HEK293 (cell line): ENCODE measurements at regions not wholly inside any gene's neighbourhood (a gene's known extent, or its start where the extent isn't known, plus 50 kb on each side); places are given as distances from the start of the nearest gene placed in this dataset.

Experiments used
- CTCF ChIA-PET: fragments of 350-600 bp; formaldehyde crosslinking; extraction: SDS; loops from one replicate; lab custom pipeline; 2021; ENCODE audit warnings: antibody characterized with exemption; lab: Yijun Ruan, JAX
- POLR2A ChIA-PET: fragments of 300-600 bp; formaldehyde crosslinking; extraction: SDS; loops from one replicate; lab custom pipeline; 2020; ENCODE audit warnings: antibody characterized with exemption, inconsistent platforms; lab: Yijun Ruan, JAX
- H3K27ac ChIP-seq: fragments of 200-500 bp; sonication (Bioruptor generic); 2 replicates; pipeline ENCODE4 v1.5.1; 2014; ENCODE audit warnings: low read depth, low read length, control low read depth, inconsistent platforms; ENCODE audit errors: extremely low read depth
- H3K36me3 ChIP-seq, 2 experiments: fragments of 200-500 bp in 1 of 2; sonication (Bioruptor generic) in 1 of 2; 1 replicate in 1 of 2; 2 replicates in 1 of 2; pipeline ENCODE4 v1.5.1; 2014 to 2017; ENCODE audit warnings: inconsistent platforms in 2 of 2, low read length in 2 of 2; ENCODE audit not compliant: control insufficient read depth in 2 of 2, insufficient read depth in 1 of 2
- H3K4me1 ChIP-seq: fragments of 200-500 bp; sonication (Bioruptor generic); 2 replicates; pipeline ENCODE4 v1.5.1; 2014; ENCODE audit warnings: mild to moderate bottlenecking, low read length, inconsistent platforms; ENCODE audit not compliant: control insufficient read depth, insufficient read depth
- H3K4me3 ChIP-seq: 2 replicates; pipeline ENCODE4 v1.5.1; 2011; ENCODE audit warnings: low read depth, mild to moderate bottlenecking, control low read depth, low read length, moderate library complexity
- H3K9me3 ChIP-seq: fragments of 200-500 bp; sonication (Bioruptor generic); 2 replicates; pipeline ENCODE4 v1.5.1; 2014; ENCODE audit warnings: low read depth, low read length, inconsistent platforms; ENCODE audit not compliant: control insufficient read depth, insufficient read depth
- KLF1 ChIP-seq: fragments of 450-650 bp; formaldehyde crosslinking; IDR thresholded peaks from 2 replicates; pipeline ENCODE4 v1.5.1; 2016; ENCODE audit warnings: missing biosample characterization, missing genetic modification characterization
- SCRT2 ChIP-seq: fragments of 450-650 bp; formaldehyde crosslinking; IDR thresholded peaks from 2 replicates; pipeline ENCODE4 v1.5.1; 2016; ENCODE audit warnings: missing biosample characterization, missing genetic modification characterization
- YY1 ChIP-seq: fragments of 450-650 bp; formaldehyde crosslinking; IDR thresholded peaks from 2 replicates; pipeline ENCODE4 v1.5.1; 2018; ENCODE audit warnings: missing biosample characterization, missing genetic modification characterization
- ZNF132 ChIP-seq: fragments of 450-650 bp; formaldehyde crosslinking; IDR thresholded peaks from 2 replicates; pipeline ENCODE4 v1.5.1; 2017; ENCODE audit warnings: missing biosample characterization, missing genetic modification characterization, borderline replicate concordance
- ZNF157 ChIP-seq: fragments of 450-650 bp; formaldehyde crosslinking; IDR thresholded peaks from 2 replicates; pipeline ENCODE4 v1.5.1; 2016; ENCODE audit warnings: missing biosample characterization, missing genetic modification characterization
- ZNF175 ChIP-seq: fragments of 450-650 bp; formaldehyde crosslinking; IDR thresholded peaks from 2 replicates; pipeline ENCODE4 v1.5.1; 2016; ENCODE audit warnings: missing biosample characterization, missing genetic modification characterization
- ZNF24 ChIP-seq: fragments of 450-650 bp; formaldehyde crosslinking; IDR thresholded peaks from 2 replicates; pipeline ENCODE4 v1.5.1; 2016; ENCODE audit warnings: missing biosample characterization, missing genetic modification characterization
- ZNF266 ChIP-seq: fragments of 450-650 bp; formaldehyde crosslinking; IDR thresholded peaks from 2 replicates; pipeline ENCODE4 v1.5.1; 2016; ENCODE audit warnings: missing biosample characterization, missing genetic modification characterization, low read depth
- ZNF423 ChIP-seq: fragments of 450-650 bp; formaldehyde crosslinking; IDR thresholded peaks from 2 replicates; pipeline ENCODE4 v1.5.1; 2016; ENCODE audit warnings: missing biosample characterization, missing genetic modification characterization
- ZNF571 ChIP-seq: fragments of 450-650 bp; formaldehyde crosslinking; IDR thresholded peaks from 2 replicates; pipeline ENCODE4 v1.5.0; 2017; ENCODE audit warnings: missing biosample characterization, missing genetic modification characterization
- ZNF624 ChIP-seq: fragments of 450-650 bp; formaldehyde crosslinking; IDR thresholded peaks from 2 replicates; pipeline ENCODE4 v1.5.1; 2017; ENCODE audit warnings: missing biosample characterization, missing genetic modification characterization
- ZNF626 ChIP-seq: fragments of 450-650 bp; sonication (Bioruptor Pico); formaldehyde crosslinking; IDR thresholded peaks from 2 replicates; pipeline ENCODE4 v1.5.1; 2018; ENCODE audit warnings: missing biosample characterization, missing genetic modification characterization, inconsistent platforms
- ZSCAN16 ChIP-seq: fragments of 450-650 bp; formaldehyde crosslinking; IDR thresholded peaks from 2 replicates; pipeline ENCODE4 v1.5.1; 2016; ENCODE audit warnings: missing biosample characterization, missing genetic modification characterization
- TF ChIP-seq, protein P1 (sequence below): fragments of 450-650 bp; formaldehyde crosslinking; IDR thresholded peaks from 2 replicates; pipeline ENCODE4 v1.5.1; 2016; ENCODE audit warnings: missing biosample characterization, missing genetic modification characterization
- TF ChIP-seq, protein P2 (sequence below): fragments of 450-650 bp; formaldehyde crosslinking; IDR thresholded peaks from 2 replicates; pipeline ENCODE4 v1.5.1; 2016; ENCODE audit warnings: missing biosample characterization, missing genetic modification characterization
- TF ChIP-seq, protein P3 (sequence below): fragments of 450-650 bp; formaldehyde crosslinking; IDR thresholded peaks from 2 replicates; pipeline ENCODE4 v1.5.1; 2016; ENCODE audit warnings: missing biosample characterization, missing genetic modification characterization
- TF ChIP-seq, protein P4 (sequence below): fragments of 450-650 bp; formaldehyde crosslinking; IDR thresholded peaks from 2 replicates; pipeline ENCODE4 v1.5.1; 2016; ENCODE audit warnings: missing biosample characterization, missing genetic modification characterization

DNA sequence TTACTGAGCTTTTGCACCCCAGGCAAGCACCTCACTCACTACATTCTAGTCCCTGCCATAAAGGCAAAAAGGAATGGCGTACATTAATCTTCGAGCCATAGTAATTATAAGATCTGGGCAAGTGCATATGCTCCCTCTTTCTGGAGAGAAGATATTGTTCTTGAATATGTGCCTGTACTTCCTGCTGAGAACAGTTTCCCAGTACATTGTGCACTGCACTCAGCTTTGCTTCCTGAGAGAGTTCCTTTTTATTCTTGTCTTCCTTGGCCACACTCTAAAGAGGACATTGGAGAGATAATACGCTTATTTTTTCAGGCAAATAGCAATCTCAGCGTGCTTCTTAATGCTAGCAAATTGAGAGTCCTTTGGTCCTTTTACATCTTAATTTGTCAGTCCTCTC, 909.0 kb upstream of the PCDH10 start:
- Histone ChIP-seq H3K4me3 (no peak overlapping the region), H3K36me3 (no peaks in the 10 kb centered on the region), H3K27ac (no peak overlapping the region), H3K4me1 (no peaks in the 10 kb centered on the region), H3K9me3 (no peaks in the 10 kb centered on the region)
- ChIA-PET CTCF (no interaction called here), POLR2A (no interaction called here)
- TF ChIP-seq ZNF423 (tag by site-specific recombination) (no peak), ZNF24 (tag by site-specific recombination) (no peak), ZNF626 (tag by site-specific recombination) (no peak)
- TF ChIP-seq, protein P1, sequence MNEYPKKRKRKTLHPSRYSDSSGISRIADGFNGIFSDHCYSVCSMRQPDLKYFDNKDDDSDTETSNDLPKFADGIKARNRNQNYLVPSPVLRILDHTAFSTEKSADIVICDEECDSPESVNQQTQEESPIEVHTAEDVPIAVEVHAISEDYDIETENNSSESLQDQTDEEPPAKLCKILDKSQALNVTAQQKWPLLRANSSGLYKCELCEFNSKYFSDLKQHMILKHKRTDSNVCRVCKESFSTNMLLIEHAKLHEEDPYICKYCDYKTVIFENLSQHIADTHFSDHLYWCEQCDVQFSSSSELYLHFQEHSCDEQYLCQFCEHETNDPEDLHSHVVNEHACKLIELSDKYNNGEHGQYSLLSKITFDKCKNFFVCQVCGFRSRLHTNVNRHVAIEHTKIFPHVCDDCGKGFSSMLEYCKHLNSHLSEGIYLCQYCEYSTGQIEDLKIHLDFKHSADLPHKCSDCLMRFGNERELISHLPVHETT (tag by site-specific recombination), result no peak

DNA sequence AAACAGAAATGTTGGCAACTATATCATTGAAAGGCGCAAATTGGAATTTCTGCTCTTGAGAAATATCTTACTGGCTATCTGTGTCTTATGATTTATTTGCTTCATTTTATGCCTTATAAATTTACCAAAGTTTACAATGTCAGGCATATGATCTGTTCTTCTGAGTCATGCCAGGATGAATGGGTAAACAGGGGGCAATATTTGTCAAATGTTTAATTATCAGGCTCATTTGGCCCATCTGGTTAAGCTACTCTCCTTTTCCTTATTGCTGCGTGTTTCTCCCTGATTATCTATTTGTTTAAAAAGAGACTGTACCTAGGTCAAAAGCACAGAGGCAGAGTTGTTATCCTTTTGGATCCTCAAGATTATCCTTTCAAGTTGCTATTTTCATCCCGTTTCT, 903.8 kb upstream of the PCDH10 start:
- CTCF ChIA-PET, result interaction anchor here (0.8 kb wide), 1 partner anchor 164 kb away, joined by 4 read pairs; no protein-coding TSS in a partner anchor
- Histone ChIP-seq H3K27ac (no peak overlapping the region), H3K4me1 (no peaks in the 10 kb centered on the region), H3K9me3 (no peaks in the 10 kb centered on the region), H3K36me3 (no peaks in the 10 kb centered on the region), H3K4me3 (no peak overlapping the region)
- POLR2A ChIA-PET, result no interaction called here
- no peak for TF ChIP-seq ZNF266 (tag by site-specific recombination)
- no peak for TF ChIP-seq ZSCAN16 (tag by site-specific recombination)
- no peak for TF ChIP-seq ZNF132 (tag by site-specific recombination)
- TF ChIP-seq, protein P1 (tag by site-specific recombination), result no peak
- TF ChIP-seq, protein P2, sequence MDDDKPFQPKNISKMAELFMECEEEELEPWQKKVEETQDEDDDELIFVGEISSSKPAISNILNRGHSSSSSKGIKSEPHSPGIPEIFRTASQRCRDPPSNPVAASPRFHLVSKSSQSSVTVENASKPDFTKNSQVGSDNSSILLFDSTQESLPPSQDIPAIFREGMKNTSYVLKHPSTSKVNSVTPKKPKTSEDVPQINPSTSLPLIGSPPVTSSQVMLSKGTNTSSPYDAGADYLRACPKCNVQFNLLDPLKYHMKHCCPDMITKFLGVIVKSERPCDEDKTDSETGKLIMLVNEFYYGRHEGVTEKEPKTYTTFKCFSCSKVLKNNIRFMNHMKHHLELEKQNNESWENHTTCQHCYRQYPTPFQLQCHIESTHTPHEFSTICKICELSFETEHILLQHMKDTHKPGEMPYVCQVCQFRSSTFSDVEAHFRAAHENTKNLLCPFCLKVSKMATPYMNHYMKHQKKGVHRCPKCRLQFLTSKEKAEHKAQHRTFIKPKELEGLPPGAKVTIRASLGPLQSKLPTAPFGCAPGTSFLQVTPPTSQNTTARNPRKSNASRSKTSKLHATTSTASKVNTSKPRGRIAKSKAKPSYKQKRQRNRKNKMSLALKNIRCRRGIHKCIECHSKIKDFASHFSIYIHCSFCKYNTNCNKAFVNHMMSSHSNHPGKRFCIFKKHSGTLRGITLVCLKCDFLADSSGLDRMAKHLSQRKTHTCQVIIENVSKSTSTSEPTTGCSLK (tag by site-specific recombination), result no peak

DNA sequence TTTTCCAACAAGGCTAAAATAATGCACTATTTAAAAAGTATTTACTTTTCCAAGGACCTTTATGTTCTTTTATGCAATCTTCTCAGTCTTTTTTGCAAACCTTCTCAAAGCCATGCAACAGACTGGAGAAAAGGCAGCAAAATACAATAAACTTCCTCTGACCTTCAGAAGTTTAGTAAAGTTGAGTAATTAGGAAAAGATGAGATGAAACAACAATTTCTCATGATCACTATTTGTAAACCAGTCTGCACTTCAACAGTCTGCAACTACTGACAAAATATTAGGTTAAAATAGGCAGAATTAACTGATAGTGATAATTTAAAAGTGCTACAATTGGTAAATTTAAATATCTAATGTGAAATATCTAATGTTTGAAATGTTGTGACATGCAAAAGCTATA, 884.9 kb upstream of the PCDH10 start:
- POLR2A ChIA-PET, result no interaction called here
- no peak overlapping the region for H3K27ac ChIP-seq
- H3K4me1 ChIP-seq, result no peaks in the 10 kb centered on the region

DNA sequence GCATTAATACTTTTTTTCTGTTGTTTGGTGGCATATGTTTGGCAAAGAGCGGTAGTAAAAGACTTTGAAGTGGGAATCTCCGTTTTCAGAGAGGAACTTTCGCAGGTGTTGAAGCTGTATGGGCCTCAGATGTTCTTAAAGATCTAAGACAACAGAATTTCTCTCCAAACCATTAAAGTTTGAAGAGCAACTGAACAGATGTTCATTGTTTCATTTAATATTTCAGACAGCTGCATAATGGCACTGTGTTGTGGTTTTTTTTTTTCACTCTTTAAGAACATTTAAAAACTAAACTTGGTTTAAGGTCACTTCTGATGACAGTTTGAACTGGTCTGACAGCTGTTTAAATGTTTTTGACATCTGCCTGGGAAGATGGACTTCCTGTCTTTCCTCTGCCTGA, 882.7 kb upstream of the PCDH10 start:
- H3K27ac ChIP-seq, result no peak overlapping the region
- no peak overlapping the region for H3K4me3 ChIP-seq
- no peaks in the 10 kb centered on the region for H3K36me3 ChIP-seq
- H3K9me3 ChIP-seq, result no peaks in the 10 kb centered on the region
- H3K4me1 ChIP-seq, result no peaks in the 10 kb centered on the region
- ChIA-PET POLR2A (no interaction called here), CTCF (interaction anchor here (1.0 kb wide), 1 partner anchor 35 kb away, joined by 3 read pairs; no protein-coding TSS in a partner anchor)
- no peak for TF ChIP-seq KLF1
- TF ChIP-seq ZNF157, result no peak
- TF ChIP-seq, protein P3, sequence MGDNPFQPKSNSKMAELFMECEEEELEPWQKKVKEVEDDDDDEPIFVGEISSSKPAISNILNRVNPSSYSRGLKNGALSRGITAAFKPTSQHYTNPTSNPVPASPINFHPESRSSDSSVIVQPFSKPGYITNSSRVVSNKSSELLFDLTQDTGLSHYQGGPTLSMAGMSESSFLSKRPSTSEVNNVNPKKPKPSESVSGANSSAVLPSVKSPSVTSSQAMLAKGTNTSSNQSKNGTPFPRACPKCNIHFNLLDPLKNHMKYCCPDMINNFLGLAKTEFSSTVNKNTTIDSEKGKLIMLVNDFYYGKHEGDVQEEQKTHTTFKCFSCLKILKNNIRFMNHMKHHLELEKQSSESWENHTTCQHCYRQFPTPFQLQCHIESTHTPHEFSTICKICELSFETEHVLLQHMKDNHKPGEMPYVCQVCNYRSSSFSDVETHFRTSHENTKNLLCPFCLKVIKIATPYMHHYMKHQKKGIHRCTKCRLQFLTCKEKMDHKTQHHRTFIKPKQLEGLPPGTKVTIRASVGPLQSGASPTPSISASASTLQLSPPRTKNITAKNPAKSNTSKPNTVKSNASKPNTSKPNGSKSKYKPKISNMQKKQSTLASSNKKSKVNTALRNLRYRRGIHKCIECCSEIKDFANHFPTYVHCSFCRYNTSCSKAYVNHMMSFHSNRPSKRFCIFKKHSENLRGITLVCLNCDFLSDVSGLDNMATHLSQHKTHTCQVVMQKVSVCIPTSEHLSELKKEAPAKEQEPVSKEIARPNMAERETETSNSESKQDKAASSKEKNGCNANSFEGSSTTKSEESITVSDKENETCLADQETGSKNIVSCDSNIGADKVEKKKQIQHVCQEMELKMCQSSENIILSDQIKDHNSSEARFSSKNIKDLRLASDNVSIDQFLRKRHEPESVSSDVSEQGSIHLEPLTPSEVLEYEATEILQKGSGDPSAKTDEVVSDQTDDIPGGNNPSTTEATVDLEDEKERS (tag by site-specific recombination), result no peak
- TF ChIP-seq ZNF175 (tag by site-specific recombination), result no peak
- no peak for TF ChIP-seq ZNF571 (tag by site-specific recombination)
- TF ChIP-seq YY1 (tag by site-specific recombination), result no peak
- TF ChIP-seq SCRT2 (tag by site-specific recombination), result no peak
- TF ChIP-seq ZNF624 (tag by site-specific recombination), result no peak

More for the DNA sequence above, 884.9 kb upstream of the PCDH10 start:
- no peaks in the 10 kb centered on the region for H3K36me3 ChIP-seq
- CTCF ChIA-PET, result no interaction called here
- no peaks in the 10 kb centered on the region for H3K9me3 ChIP-seq
- no peak overlapping the region for H3K4me3 ChIP-seq
- TF ChIP-seq, protein P4, sequence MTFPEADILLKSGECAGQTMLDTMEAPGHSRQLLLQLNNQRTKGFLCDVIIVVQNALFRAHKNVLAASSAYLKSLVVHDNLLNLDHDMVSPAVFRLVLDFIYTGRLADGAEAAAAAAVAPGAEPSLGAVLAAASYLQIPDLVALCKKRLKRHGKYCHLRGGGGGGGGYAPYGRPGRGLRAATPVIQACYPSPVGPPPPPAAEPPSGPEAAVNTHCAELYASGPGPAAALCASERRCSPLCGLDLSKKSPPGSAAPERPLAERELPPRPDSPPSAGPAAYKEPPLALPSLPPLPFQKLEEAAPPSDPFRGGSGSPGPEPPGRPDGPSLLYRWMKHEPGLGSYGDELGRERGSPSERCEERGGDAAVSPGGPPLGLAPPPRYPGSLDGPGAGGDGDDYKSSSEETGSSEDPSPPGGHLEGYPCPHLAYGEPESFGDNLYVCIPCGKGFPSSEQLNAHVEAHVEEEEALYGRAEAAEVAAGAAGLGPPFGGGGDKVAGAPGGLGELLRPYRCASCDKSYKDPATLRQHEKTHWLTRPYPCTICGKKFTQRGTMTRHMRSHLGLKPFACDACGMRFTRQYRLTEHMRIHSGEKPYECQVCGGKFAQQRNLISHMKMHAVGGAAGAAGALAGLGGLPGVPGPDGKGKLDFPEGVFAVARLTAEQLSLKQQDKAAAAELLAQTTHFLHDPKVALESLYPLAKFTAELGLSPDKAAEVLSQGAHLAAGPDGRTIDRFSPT, result no peak
